HG02642 (cell line): ENCODE measurements at regions not wholly inside any gene's neighbourhood (a gene's known extent, or its start where the extent isn't known, plus 50 kb on each side); places are given as distances from the start of the nearest gene placed in this dataset.
"Not testable (repeated sequence)": the region's sequence is repeated elsewhere in the genome, so short reads cannot be mapped to it uniquely, and the experiment has no call there.

Experiments used
- ATAC-seq: cut with Tn5 transposase; IDR thresholded peaks from one replicate; pipeline ENCODE4 v1.9.1; 2021; ENCODE audit warnings: mild to moderate bottlenecking; ENCODE audit not compliant: unreplicated experiment, poor library complexity

DNA sequence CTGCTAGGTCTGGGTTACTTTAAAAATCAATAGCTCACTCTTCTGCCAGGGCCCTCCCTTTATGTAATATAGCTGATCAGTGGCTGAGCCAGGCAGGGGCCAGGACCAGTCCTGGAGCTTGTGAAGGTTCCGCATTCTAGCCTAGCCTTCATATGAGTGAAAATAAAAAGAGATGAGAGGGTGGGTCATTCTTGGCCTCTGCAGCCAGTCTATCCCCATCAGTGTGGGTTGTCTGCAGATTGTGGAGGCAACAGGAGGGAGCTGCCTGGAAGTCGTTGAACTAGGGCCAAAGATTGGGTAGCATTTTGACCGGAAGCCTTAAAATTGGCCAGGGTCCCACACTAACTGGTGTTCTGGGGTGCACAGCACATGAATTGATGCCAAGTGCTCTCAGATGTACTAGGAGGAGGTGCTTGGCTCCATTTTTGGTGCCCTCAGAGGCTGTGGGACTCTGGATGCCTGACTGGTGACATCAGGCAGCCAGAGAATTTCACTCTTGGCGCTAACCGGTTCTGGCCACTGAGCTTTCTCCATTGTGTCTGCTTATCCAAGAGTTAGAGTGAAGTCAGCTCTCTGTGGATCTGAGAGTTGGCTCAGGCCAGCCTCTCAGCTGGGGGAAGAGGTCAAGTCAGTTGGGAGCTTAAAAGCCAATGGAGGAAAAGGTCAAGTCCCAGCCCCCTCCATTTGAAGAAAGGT, 66.5 kb upstream of the IKBKE start:
- ATAC-seq = not testable (repeated sequence)

- not testable (repeated sequence) for ATAC-seq
These were observed 65.8 kb upstream of the IKBKE start for GRCh38 chr1:206404309-206405027.

DNA sequence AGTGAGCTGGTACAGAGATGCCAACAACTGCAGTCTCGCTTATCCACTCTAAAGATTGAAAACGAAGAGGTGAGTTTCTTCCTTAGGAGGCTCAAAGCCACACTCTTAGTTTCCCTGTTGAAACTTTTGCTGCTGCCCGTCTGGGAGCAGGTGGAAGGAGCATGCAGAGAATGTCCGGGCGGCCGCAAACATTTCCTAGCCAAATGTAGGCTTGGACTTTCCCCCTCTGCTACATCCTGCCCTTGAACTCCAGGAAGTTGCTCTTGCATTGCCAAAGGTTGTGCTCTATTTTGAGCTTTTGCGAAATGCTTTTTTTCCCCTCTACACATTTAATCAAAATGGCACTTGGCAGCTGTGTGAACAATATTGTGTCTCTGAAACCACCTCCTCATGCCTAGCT, 65.0 kb upstream of the IKBKE start:
- not testable (repeated sequence) for ATAC-seq

- not testable (repeated sequence) for ATAC-seq
These were observed 61.6 kb upstream of the IKBKE start for GRCh38 chr1:206408371-206409288.

GRCh38 chr1:206411321-206411720, 59.0 kb upstream of the IKBKE start:
- no peak for ATAC-seq

DNA sequence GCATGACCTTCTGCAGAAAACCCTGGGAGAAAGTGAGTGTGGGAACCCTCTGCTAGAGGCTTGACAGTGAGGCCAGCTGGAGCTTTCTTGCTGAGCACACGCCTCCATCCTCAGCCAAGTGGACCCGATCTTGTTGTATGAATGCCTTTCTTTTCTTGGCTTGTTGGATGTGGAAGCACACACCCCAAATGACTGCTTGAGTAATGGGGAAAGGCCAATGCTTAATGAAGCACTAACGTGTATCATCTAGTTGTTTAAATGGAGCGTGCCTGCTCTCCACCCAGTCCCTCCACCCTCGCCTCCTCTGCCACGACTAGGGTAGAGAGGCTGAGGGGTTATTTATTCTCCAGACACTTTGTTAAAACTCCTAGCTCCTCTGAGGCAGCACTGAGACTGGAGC, 54.3 kb upstream of the IKBKE start:
- no peak for ATAC-seq

- no peak for ATAC-seq
These were observed 52.3 kb upstream of the IKBKE start for GRCh38 chr1:206417774-206418614.

GRCh38 chr1:206419250-206419649, 51.0 kb upstream of the IKBKE start:
- no peak for ATAC-seq

GRCh38 chr1:206419783-206420182, 50.5 kb upstream of the IKBKE start:
- no peak for ATAC-seq

GRCh38 chr1:206420471-206420870, 49.8 kb upstream of the IKBKE start:
- no peak for ATAC-seq
